Heart left ventricle (tissue), 13 donors: ENCODE measurements at regions not wholly inside any gene's neighbourhood (a gene's known extent, or its start where the extent isn't known, plus 50 kb on each side); places are given as distances from the start of the nearest gene placed in this dataset.
"Not testable (repeated sequence)": the region's sequence is repeated elsewhere in the genome, so short reads cannot be mapped to it uniquely, and the experiment has no call there.

ENCODE experiments used
- CTCF ChIP-seq, 12 donors: fragments of 200-600 bp; sonication (generic) in 4 of 12; IDR thresholded peaks; one replicate each; pipeline versions ENCODE4 v1.5.0 to v1.8.0; 2018 to 2022; ENCODE audit warnings: antibody characterized with exemption in 12 of 12, mild to moderate bottlenecking in 5 of 12
- POLR2A ChIP-seq, 2 donors: fragments of 450-650 bp; IDR thresholded peaks; one replicate each; pipeline ENCODE4 v1.6.1; 2017; ENCODE audit warnings: antibody characterized with exemption in 2 of 2, mild to moderate bottlenecking in 2 of 2, moderate library complexity in 2 of 2
- donor health status: ischemic (EF 13 %, LVEDD 7.1; RV severe dilation, severe dysfunction).
- donor health status: DM: no; HTN: yes; CAD: no.
- donor health status: DM: no; HTN: no; CAD: no.
- donor health status: ischemic (EF 25% LVEDD 6.9; RV normal size, moderate dysfunction).
- donor health status: ischemic (EF 25% LVEDD 5.7; RV mildly dilated, moderate dysfunction).
- donor health status: ischemic (EF 35%, LVEDD 5.7; RV mildly dilated, moderate dysfunction).
- donor health status: nonischemic (EF 11% LVEDD 7.7; RV severe dilation, severe dysfunction).
- donor health status: DM: yes; HTN: yes; CAD: no.
- donor health status: PGD.
- donor health status: ischemic (EF 29% LVEDD 5.4; RV normal size, mild dysfunction).
- donor health status: nonischemic (EF 23%, LVEDD 6.1; RV moderate dilation, normal function).

GRCh38 chr13:109997056-109997595, 210.7 kb upstream of the IRS2 start:
- TF ChIP-seq CTCF, POLR2A (IDR thresholded peaks at IDR 0.05): not testable (repeated sequence)
